ENCODE measurements at regions not wholly inside any gene's neighbourhood (a gene's known extent, or its start where the extent isn't known, plus 50 kb on each side); places are given as distances from the start of the nearest gene placed in this dataset.

DNA sequence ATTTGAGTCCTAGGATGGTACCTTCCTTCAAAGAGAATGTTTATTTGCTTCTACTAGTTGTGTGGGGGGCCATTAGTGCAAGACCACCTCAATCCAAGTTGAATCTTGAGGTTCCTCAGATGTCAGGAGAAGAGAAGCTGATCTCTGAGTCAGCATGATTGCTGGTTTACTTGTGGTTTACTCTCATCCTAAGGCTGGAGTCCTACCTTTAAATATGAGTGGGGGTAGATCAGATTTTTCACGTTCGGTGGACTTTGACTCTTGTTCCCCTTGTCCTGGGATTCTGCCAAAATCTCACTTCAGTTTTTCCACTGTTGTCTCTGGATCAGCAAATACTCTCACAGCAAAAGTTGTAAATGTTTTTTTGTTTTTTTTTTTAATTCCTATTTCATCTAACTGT is 84.6 kb upstream of the F13A1 start:
- 4 to 12% methylated on average over 2 of the region's 2 CpGs for WGBS, 2 donors
- ATAC-seq (no peak), DNase-seq (no peak)
- H3K36me3 ChIP-seq (replicated peaks in 1 of 2; ENCODE audit: insufficient read depth in 1 of 2, low read depth in 2 of 2): no peaks in the 10 kb centered on the region
- H3K9me3 ChIP-seq: no peaks in the 10 kb centered on the region
- intact Hi-C loops (cut with DNase I): no loop called here
- peaks cover 3% of the 10 kb centered on the region for H3K4me1 ChIP-seq
- no peak overlapping the region for H3K4me3 ChIP-seq
- TF ChIP-seq, protein P1, sequence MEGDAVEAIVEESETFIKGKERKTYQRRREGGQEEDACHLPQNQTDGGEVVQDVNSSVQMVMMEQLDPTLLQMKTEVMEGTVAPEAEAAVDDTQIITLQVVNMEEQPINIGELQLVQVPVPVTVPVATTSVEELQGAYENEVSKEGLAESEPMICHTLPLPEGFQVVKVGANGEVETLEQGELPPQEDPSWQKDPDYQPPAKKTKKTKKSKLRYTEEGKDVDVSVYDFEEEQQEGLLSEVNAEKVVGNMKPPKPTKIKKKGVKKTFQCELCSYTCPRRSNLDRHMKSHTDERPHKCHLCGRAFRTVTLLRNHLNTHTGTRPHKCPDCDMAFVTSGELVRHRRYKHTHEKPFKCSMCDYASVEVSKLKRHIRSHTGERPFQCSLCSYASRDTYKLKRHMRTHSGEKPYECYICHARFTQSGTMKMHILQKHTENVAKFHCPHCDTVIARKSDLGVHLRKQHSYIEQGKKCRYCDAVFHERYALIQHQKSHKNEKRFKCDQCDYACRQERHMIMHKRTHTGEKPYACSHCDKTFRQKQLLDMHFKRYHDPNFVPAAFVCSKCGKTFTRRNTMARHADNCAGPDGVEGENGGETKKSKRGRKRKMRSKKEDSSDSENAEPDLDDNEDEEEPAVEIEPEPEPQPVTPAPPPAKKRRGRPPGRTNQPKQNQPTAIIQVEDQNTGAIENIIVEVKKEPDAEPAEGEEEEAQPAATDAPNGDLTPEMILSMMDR (IDR thresholded peaks at IDR 0.05): no peak
- TF ChIP-seq POLR2A (IDR thresholded peaks at IDR 0.05): no peak
- no peak overlapping the region for H3K27ac ChIP-seq
- no peaks in the 10 kb centered on the region for H3K27me3 ChIP-seq

DNA sequence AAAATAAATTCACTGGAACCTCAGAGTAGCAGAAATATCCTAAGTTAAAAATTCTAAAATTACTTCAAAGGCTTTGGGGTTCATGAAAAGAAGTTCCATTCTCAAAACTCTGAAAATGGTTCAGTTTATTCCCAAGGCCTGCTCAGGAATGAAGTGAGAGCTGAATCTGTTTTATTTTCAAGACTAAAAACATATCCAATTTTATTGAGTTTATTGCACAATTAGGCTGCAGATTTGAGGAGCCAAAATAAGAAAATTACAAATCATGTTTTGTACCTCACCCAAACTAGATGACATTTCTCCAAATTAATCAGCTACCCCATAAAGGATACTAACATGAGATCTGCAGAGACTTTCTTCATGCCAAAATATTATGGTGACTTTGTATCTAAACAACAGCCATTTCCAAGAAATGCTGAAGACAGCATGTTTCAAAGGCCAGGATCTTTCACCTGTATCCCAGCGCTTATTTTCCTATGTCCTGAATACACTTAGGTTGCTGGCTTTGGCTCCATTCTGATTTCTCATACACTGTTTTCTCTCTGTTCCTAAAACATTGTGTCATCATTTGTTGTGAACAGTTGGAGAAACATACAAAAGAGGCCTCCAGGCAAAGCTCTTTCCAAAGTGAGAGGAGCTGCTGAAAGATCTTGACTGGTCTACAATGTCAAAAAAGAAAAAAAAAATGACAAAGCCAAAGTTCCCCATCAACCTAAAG is 85.7 kb upstream of the F13A1 start:
- 92 to 94% methylated on average over 1 of the region's 1 CpG for WGBS, 2 donors
- no peaks in the 10 kb centered on the region for H3K27me3 ChIP-seq
- TF ChIP-seq, protein P1 (IDR thresholded peaks at IDR 0.05): no peak
- no peak for TF ChIP-seq POLR2A (IDR thresholded peaks at IDR 0.05)
- intact Hi-C loops (cut with DNase I): no loop called here
- H3K36me3 ChIP-seq (replicated peaks in 1 of 2; ENCODE audit: insufficient read depth in 1 of 2, low read depth in 2 of 2): no peaks in the 10 kb centered on the region
- no peak overlapping the region for H3K27ac ChIP-seq
- no peak for ATAC-seq
- no peak overlapping the region for H3K4me3 ChIP-seq
- H3K4me1 ChIP-seq: peaks cover 3% of the 10 kb centered on the region
- H3K9me3 ChIP-seq: no peaks in the 10 kb centered on the region
- DNase-seq: no peak

DNA sequence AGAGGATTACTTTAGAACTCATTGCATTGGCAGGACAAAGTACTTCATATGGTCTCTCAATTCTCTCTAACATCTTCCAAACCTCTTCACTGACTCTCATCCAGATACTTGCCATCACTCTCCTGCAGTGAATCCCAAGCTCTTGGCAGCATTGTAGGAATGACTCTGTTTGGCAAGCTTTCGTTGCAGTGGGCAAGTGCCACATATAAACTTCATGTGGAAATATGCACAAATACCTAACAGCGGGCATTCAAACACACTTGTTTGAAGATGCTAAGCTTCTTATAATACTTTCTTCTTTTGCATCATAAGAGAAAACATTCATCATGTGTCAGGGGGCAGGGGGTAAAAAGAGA is 86.2 kb upstream of the F13A1 start:
- H3K36me3 ChIP-seq (replicated peaks in 1 of 2; ENCODE audit: insufficient read depth in 1 of 2, low read depth in 2 of 2): no peaks in the 10 kb centered on the region
- no peak for ATAC-seq
- H3K4me1 ChIP-seq: peaks cover 3% of the 10 kb centered on the region
- no peaks in the 10 kb centered on the region for H3K27me3 ChIP-seq
- H3K4me3 ChIP-seq: no peak overlapping the region
- H3K9me3 ChIP-seq: no peaks in the 10 kb centered on the region
- H3K27ac ChIP-seq: no peak overlapping the region
- DNase-seq: no peak
- TF ChIP-seq, protein P1 (IDR thresholded peaks at IDR 0.05): no peak
- no peak for TF ChIP-seq POLR2A (IDR thresholded peaks at IDR 0.05)
- WGBS, 2 donors: 48% methylated on average over 2 of the region's 2 CpGs
- intact Hi-C loops (cut with DNase I): no loop called here

DNA sequence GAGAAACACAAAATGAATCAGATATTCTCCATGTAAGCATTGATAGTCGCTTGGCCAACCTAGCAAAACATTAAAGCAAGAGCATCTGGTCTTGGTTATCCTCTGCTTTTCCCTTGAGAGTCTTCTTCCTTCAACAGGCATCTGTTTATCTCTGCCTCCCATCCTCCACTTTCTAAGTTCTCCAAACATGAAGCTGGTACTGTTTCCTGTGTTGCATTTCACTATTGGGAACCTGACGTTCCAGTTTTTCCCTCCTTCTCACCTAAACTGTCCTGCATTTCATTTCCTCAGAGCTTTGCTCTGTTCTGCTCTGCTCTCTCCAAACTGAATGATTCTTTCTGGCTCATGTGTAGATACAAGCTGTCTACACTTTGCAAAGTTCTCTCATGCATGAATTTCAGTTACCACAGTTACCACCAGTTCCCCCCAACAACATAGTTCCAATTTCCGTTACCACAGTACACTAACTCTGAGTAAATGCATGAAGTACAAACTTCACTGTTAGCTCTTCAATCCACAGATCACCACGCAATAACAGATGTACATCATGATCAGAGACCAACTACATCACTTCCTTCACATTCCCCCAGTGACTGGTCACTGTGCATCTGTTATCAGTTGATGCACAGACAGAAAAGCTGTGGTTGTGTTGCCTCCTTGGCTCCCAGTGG is 86.7 kb upstream of the F13A1 start:
- Histone ChIP-seq H3K9me3 (no peaks in the 10 kb centered on the region), H3K4me3 (no peak overlapping the region), H3K27ac (no peak overlapping the region), H3K36me3 (replicated peaks in 1 of 2; ENCODE audit: insufficient read depth in 1 of 2, low read depth in 2 of 2) (no peaks in the 10 kb centered on the region), H3K27me3 (no peaks in the 10 kb centered on the region), H3K4me1 (peaks cover 3% of the 10 kb centered on the region)
- no peak for TF ChIP-seq POLR2A (IDR thresholded peaks at IDR 0.05)
- TF ChIP-seq, protein P1 (IDR thresholded peaks at IDR 0.05): no peak
- no peak for ATAC-seq
- intact Hi-C loops (cut with DNase I): no loop called here
- WGBS, 2 donors: 55 to 62% methylated on average over 4 of the region's 4 CpGs
- no peak for DNase-seq
